CD4-positive, CD25-positive, alpha-beta regulatory T cell (primary cell): ENCODE measurements at regions not wholly inside any gene's neighbourhood (a gene's known extent, or its start where the extent isn't known, plus 50 kb on each side); places are given as distances from the start of the nearest gene placed in this dataset.
"Not testable (repeated sequence)": the region's sequence is repeated elsewhere in the genome, so short reads cannot be mapped to it uniquely, and the experiment has no call there.

Experiments used
- ATAC-seq, 2 donors: fragments of 150-1000 bp; cut with Tn5 transposase; one replicate each; pipeline ENCODE4 v1.10.0; 2021; ENCODE audit warnings: low read depth in 2 of 2, moderate number of reproducible peaks in 2 of 2, moderate library complexity in 1 of 2
- DNase-seq, 3 donors: peaks; one replicate each; pipeline versions ENCODE4 v3.0.0 to v3.0.0-alpha.2; 2012 to 2022; ENCODE audit warnings: mixed read lengths in 1 of 3
- H3K27ac ChIP-seq: one replicate; pipeline ENCODE4 v1.7.0; 2013; ENCODE audit warnings: mild to moderate bottlenecking, low read length; ENCODE audit not compliant: insufficient read depth, poor library complexity, severe bottlenecking
- H3K27me3 ChIP-seq: one replicate; pipeline ENCODE4 v1.7.0; 2013; ENCODE audit warnings: low read length; ENCODE audit not compliant: control insufficient read depth, insufficient read depth
- H3K36me3 ChIP-seq: one replicate; pipeline ENCODE4 v1.7.0; 2013; ENCODE audit warnings: mild to moderate bottlenecking, low read length, moderate library complexity; ENCODE audit not compliant: control insufficient read depth, insufficient read depth
- H3K4me1 ChIP-seq: 2 replicates; pipeline ENCODE4 v1.7.0; 2013; ENCODE audit warnings: mild to moderate bottlenecking, low read length; ENCODE audit not compliant: insufficient read depth, control insufficient read depth, poor library complexity, severe bottlenecking
- H3K4me3 ChIP-seq: one replicate; pipeline ENCODE4 v1.7.0; 2013; ENCODE audit warnings: low read depth, mild to moderate bottlenecking, low read length, moderate library complexity
- H3K9me3 ChIP-seq, 2 experiments: 1 replicate in 1 of 2; 2 replicates in 1 of 2; pipeline ENCODE4 v1.7.0; 2013; ENCODE audit warnings: low read length in 2 of 2, mild to moderate bottlenecking in 1 of 2, moderate library complexity in 1 of 2; ENCODE audit not compliant: control insufficient read depth in 2 of 2
- H3K27ac Mint-ChIP-seq, 3 donors: one replicate each; pipeline ENCODE4 v1.8.0; 2020 to 2022; ENCODE audit warnings: mild to moderate bottlenecking in 3 of 3, mixed read lengths in 3 of 3, moderate library complexity in 2 of 3
- H3K27me3 Mint-ChIP-seq: one replicate; pipeline ENCODE4 v1.8.0; 2022; ENCODE audit warnings: mild to moderate bottlenecking, mixed read lengths
- H3K36me3 Mint-ChIP-seq: one replicate; pipeline ENCODE4 v1.8.0; 2020; ENCODE audit warnings: mixed read lengths
- H3K4me1 Mint-ChIP-seq, 4 donors: one replicate each; pipeline ENCODE4 v1.8.0; 2020 to 2022; ENCODE audit warnings: mixed read lengths in 4 of 4, mild to moderate bottlenecking in 1 of 4
- H3K4me3 Mint-ChIP-seq, 4 donors: one replicate each; pipeline ENCODE4 v1.8.0; 2020 to 2022; ENCODE audit warnings: mild to moderate bottlenecking in 4 of 4, mixed read lengths in 4 of 4, moderate library complexity in 3 of 4
- H3K9me3 Mint-ChIP-seq, 7 donors: one replicate each; pipeline ENCODE4 v1.8.0; 2020 to 2022; ENCODE audit warnings: mixed read lengths in 7 of 7, mild to moderate bottlenecking in 3 of 7, moderate library complexity in 2 of 7

GRCh38 chr3:191972714-191973398 is 511.9 kb downstream of the PYDC2 start:
- Mint-ChIP-seq H3K27me3 (no peaks in the 10 kb centered on the region), H3K9me3 (peaks cover 0 to 5% (median 2%) of the 10 kb centered on the region in 7 donors)
- no peak for ATAC-seq

GRCh38 chr3:191973820-191974219 is 512.9 kb downstream of the PYDC2 start:
- Histone ChIP-seq H3K4me1 (no peaks in the 10 kb centered on the region), H3K4me3 (no peak overlapping the region), H3K27ac (no peak overlapping the region), H3K9me3 (no peaks in the 10 kb centered on the region), H3K36me3 (no peaks in the 10 kb centered on the region), H3K27me3 (no peaks in the 10 kb centered on the region)
- Mint-ChIP-seq H3K36me3 (no peaks in the 10 kb centered on the region), H3K4me1 (no peaks in the 10 kb centered on the region), H3K27me3 (no peaks in the 10 kb centered on the region), H3K4me3 (no peak overlapping the region), H3K9me3 (peaks cover 0 to 7% (median 3%) of the 10 kb centered on the region in 7 donors), H3K27ac (no peak overlapping the region)
- DNase-seq (no peak), ATAC-seq (no peak)

More at GRCh38 chr3:191972714-191973398, 511.9 kb downstream of the PYDC2 start:
- Histone ChIP-seq H3K36me3 (no peaks in the 10 kb centered on the region), H3K4me1 (no peaks in the 10 kb centered on the region), H3K27me3 (no peaks in the 10 kb centered on the region), H3K9me3 (no peaks in the 10 kb centered on the region), H3K4me3 (no peak overlapping the region), H3K27ac (no peak overlapping the region)
- Mint-ChIP-seq H3K27ac (no peak overlapping the region), H3K4me1 (no peaks in the 10 kb centered on the region), H3K4me3 (no peak overlapping the region), H3K36me3 (no peaks in the 10 kb centered on the region)
- no peak for DNase-seq

GRCh38 chr3:191975936-191976335 is 515.0 kb downstream of the PYDC2 start:
- H3K9me3 Mint-ChIP-seq, result peaks cover 0 to 7% (median 2%) of the 10 kb centered on the region in 7 donors
- no peaks in the 10 kb centered on the region for H3K27me3 ChIP-seq
- no peaks in the 10 kb centered on the region for H3K4me1 Mint-ChIP-seq
- no peaks in the 10 kb centered on the region for H3K9me3 ChIP-seq
- H3K4me3 ChIP-seq, result no peak overlapping the region
- DNase-seq (no peak), ATAC-seq (no peak)
- H3K4me1 ChIP-seq, result no peaks in the 10 kb centered on the region
- H3K27me3 Mint-ChIP-seq, result no peaks in the 10 kb centered on the region
- no peaks in the 10 kb centered on the region for H3K36me3 ChIP-seq
- H3K27ac ChIP-seq, result no peak overlapping the region
- H3K36me3 Mint-ChIP-seq, result no peaks in the 10 kb centered on the region
- H3K4me3 Mint-ChIP-seq, result no peak overlapping the region
- no peak overlapping the region for H3K27ac Mint-ChIP-seq

DNA sequence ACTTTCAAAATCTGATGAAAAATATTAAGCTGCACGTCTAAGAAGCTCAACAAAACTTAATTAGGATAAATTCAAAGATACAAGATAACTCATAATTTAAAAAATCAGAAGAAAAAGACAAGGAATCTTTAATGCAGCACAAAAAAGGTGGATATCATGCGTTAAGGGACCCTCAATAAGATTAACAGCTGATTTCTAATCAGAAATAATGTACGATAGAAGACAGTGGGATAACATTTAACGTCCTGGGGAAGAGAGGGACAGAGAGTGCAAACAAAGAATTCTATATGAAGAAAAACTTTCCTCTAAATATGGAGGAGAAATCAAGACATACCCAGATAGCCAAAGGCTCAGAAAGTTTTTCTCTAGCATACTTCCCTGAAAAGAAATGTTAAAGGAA is 519.5 kb downstream of the PYDC2 start:
- Mint-ChIP-seq H3K27me3 (no peaks in the 10 kb centered on the region), H3K36me3 (no peaks in the 10 kb centered on the region), H3K4me1 (no peaks in the 10 kb centered on the region), H3K4me3 (no peak overlapping the region), H3K9me3 (peaks cover 0 to 10% (median 2%) of the 10 kb centered on the region in 7 donors), H3K27ac (no peak overlapping the region)
- Histone ChIP-seq H3K27ac (no peak overlapping the region), H3K9me3 (no peaks in the 10 kb centered on the region), H3K4me1 (no peaks in the 10 kb centered on the region), H3K27me3 (no peaks in the 10 kb centered on the region), H3K36me3 (no peaks in the 10 kb centered on the region), H3K4me3 (no peak overlapping the region)
- ATAC-seq (no peak), DNase-seq (no peak)

DNA sequence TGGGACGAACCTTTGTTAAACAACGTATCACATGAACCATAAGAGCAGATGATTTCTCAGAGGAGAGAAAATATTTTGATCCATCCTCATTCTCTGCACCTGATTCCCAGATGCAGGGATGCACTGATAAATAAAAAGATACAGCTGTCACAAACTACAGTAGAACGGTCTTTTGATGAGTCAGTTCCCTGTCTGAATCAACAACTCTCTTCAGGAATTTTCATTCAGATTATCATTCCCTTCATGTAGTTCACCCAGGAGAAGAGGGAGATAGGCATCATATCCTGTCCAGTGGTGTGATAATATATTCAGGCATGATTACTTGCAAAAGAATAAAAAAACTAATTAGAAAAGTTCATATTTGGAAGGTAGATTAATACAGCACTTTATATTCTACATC is 521.5 kb downstream of the PYDC2 start:
- Mint-ChIP-seq H3K36me3 (no peaks in the 10 kb centered on the region), H3K9me3 (peaks cover 0 to 10% (median 3%) of the 10 kb centered on the region in 7 donors), H3K4me3 (no peak overlapping the region), H3K4me1 (no peaks in the 10 kb centered on the region), H3K27ac (no peak overlapping the region), H3K27me3 (no peaks in the 10 kb centered on the region)
- Histone ChIP-seq H3K27me3 (no peaks in the 10 kb centered on the region), H3K4me1 (no peaks in the 10 kb centered on the region), H3K4me3 (no peak overlapping the region), H3K27ac (no peak overlapping the region), H3K9me3 (no peaks in the 10 kb centered on the region), H3K36me3 (no peaks in the 10 kb centered on the region)
- ATAC-seq (no peak), DNase-seq (no peak)

DNA sequence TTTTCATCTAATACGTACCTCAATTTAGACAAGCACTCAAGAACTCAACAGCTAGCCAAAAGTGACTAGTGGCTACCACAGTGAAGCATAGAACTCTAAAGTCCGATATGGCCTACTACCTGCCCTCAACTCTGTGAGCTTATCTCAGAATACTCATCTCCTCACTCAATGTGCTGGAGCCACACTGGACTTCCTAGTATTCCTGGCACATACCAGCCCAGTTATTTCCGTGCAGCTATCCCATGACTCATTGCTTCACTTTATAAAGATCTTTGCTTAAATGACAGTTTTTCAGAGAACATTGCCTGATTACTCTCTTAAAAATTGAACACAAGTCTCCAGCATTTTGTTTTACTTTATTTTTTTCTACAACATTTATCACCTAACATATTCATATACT is 524.7 kb downstream of the PYDC2 start:
- Mint-ChIP-seq H3K27ac (no peak overlapping the region), H3K4me3 (no peak overlapping the region), H3K36me3 (no peaks in the 10 kb centered on the region), H3K27me3 (no peaks in the 10 kb centered on the region), H3K4me1 (no peaks in the 10 kb centered on the region), H3K9me3 (peaks cover 0 to 21% (median 11%) of the 10 kb centered on the region in 7 donors)
- ATAC-seq, result no peak
- DNase-seq, result no peak
- no peaks in the 10 kb centered on the region for H3K36me3 ChIP-seq
- H3K4me3 ChIP-seq, result no peak overlapping the region
- H3K27ac ChIP-seq, result no peak overlapping the region
- H3K4me1 ChIP-seq, result no peaks in the 10 kb centered on the region
- H3K27me3 ChIP-seq, result no peaks in the 10 kb centered on the region
- H3K9me3 ChIP-seq, result peaks cover 0 to 10% of the 10 kb centered on the region in 2 experiments

DNA sequence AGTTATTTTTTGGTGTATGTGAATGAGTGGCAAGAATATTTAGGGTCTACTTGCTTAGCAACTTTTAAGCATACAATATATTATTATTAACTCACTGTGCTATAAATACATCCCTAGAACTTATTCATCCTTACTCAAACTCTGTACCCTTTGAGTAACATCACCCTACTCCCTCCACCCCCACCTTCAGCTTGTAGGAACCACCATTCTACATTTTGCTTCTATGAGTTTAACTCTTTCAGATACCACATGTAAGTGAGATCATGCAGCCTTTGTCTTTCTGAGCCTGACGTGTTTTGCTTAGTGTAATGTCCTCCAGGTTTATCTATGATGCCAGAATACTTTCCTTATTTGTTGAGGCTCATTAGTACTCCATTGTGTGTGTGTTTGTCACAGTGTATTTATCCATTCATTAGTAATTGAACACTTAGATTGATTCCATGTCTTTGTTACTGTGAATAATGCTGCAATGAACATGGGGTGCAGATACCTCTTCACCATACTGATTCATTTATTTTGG is 526.9 kb downstream of the PYDC2 start:
- H3K9me3 ChIP-seq, result peaks cover 0 to 12% of the 10 kb centered on the region in 2 experiments
- Mint-ChIP-seq H3K36me3 (no peaks in the 10 kb centered on the region), H3K9me3 (peaks cover 0 to 34% (median 13%) of the 10 kb centered on the region in 7 donors), H3K4me1 (no peaks in the 10 kb centered on the region), H3K27me3 (no peaks in the 10 kb centered on the region), H3K4me3 (no peak overlapping the region), H3K27ac (no peak overlapping the region)
- no peaks in the 10 kb centered on the region for H3K27me3 ChIP-seq
- H3K36me3 ChIP-seq, result no peaks in the 10 kb centered on the region
- H3K4me1 ChIP-seq, result no peaks in the 10 kb centered on the region
- H3K4me3 ChIP-seq, result no peak overlapping the region
- DNase-seq, result no peak
- H3K27ac ChIP-seq, result no peak overlapping the region
- ATAC-seq, result no peak

DNA sequence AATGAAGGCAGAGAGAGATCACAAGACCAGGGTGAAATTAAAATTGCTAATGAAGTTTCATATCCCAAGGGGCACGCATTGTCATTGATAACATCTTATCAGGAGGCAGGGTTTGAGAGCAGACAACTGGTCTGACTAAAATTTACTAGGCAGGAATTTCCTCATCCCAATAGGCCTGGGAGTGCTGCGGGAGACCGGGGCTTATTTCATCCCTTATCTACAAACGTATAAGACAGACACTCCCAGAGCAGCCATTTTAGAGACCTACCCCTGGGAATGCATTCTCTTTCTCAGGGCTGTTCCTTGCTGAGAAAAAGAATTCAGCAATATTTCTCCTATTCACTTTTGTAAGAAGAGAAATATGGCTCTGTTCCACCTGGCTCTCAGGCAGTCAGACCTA is 533.0 kb downstream of the PYDC2 start:
- not testable (repeated sequence) for H3K27me3 Mint-ChIP-seq

More for the DNA sequence above, 533.0 kb downstream of the PYDC2 start:
- not testable (repeated sequence) for H3K4me1 ChIP-seq, H3K36me3 Mint-ChIP-seq, H3K27ac ChIP-seq, H3K27ac Mint-ChIP-seq, H3K4me1 Mint-ChIP-seq, H3K4me3 Mint-ChIP-seq, ATAC-seq, H3K27me3 ChIP-seq, H3K4me3 ChIP-seq, DNase-seq, H3K36me3 ChIP-seq
- H3K9me3 ChIP-seq, result peaks cover 0 to 12% of the 10 kb centered on the region in 2 experiments
- H3K9me3 Mint-ChIP-seq, result peaks cover 5 to 59% (median 12%) of the 10 kb centered on the region in 7 donors
